GM12878 (cell line): ENCODE measurements at regions not wholly inside any gene's neighbourhood (a gene's known extent, or its start where the extent isn't known, plus 50 kb on each side); places are given as distances from the start of the nearest gene placed in this dataset.

Experiments used
- ATAC-seq: fragments of 200-7000 bp; cut with Tn5 transposase; 3 replicates; pipeline ENCODE4 v1.9.1; 2020; ENCODE audit warnings: mild to moderate bottlenecking, moderate library complexity
- BruUV-seq: library from RNA; stranded (reverse); fragments of 400-500 nt; replicated peaks from 2 replicates; lab custom pipeline; 2021; lab: Mats Ljungman, UMichigan
- CTCF ChIA-PET: fragments of 300-600 bp; sonication (Branson Sonifier 250); formaldehyde crosslinking; extraction: SDS; loops from one replicate; lab custom pipeline; 2021; ENCODE audit warnings: inconsistent platforms; lab: Yijun Ruan, JAX
- POLR2A ChIA-PET: fragments of 350-600 bp; formaldehyde crosslinking; extraction: SDS; loops from one replicate; lab custom pipeline; 2021; ENCODE audit warnings: inconsistent platforms; lab: Charles Lee
- RAD21 ChIA-PET: fragments of 300-600 bp; sonication (Branson Sonifier 250); formaldehyde crosslinking; loops from one replicate; lab custom pipeline; 2023; ENCODE audit warnings: antibody characterized with exemption; ENCODE audit not compliant: unreplicated experiment; lab: Charles Lee
- SMC1A ChIA-PET: fragments of 300-600 bp; sonication (Branson Sonifier 250); formaldehyde crosslinking; loops from one replicate; lab custom pipeline; 2023; ENCODE audit not compliant: unreplicated experiment, uncharacterized antibody; lab: Charles Lee
- DNase-seq: peaks from one replicate; pipeline ENCODE4 v3.0.0-alpha.2; 2011; ENCODE audit warnings: low read depth, low spot score
- FAIRE-seq: peaks from 3 replicates; lab custom pipeline; 2011; peaks lifted over from hg19 to GRCh38; lab: Jason Lieb, UNC
- H2AFZ ChIP-seq: 2 replicates; pipeline ENCODE4 v1.6.0; 2011; ENCODE audit warnings: low read depth, low read length, control low read depth; ENCODE audit not compliant: control insufficient read depth
- H3K27ac ChIP-seq: 2 replicates; pipeline ENCODE4 v1.5.1; 2011; ENCODE audit warnings: control low read depth; ENCODE audit not compliant: control insufficient read depth, insufficient read depth
- H3K27me3 ChIP-seq, 2 experiments: replicated peaks in 1 of 2; 2 replicates each; pipeline versions ENCODE4 v1.6.0 to v1.6.1; 2011; ENCODE audit warnings: low read length in 1 of 2; ENCODE audit not compliant: control insufficient read depth in 2 of 2, insufficient read depth in 2 of 2
- H3K36me3 ChIP-seq, 2 experiments: 2 replicates each; pipeline ENCODE4 v1.5.1; 2011; ENCODE audit warnings: low read length in 1 of 2; ENCODE audit not compliant: control insufficient read depth in 2 of 2, insufficient read depth in 2 of 2
- H3K4me1 ChIP-seq: 2 replicates; pipeline ENCODE4 v1.6.1; 2011; ENCODE audit warnings: mild to moderate bottlenecking, low read length, moderate library complexity, mixed read lengths; ENCODE audit not compliant: control insufficient read depth, insufficient read depth
- H3K4me2 ChIP-seq: 2 replicates; pipeline ENCODE4 v1.6.0; 2011; ENCODE audit warnings: control low read depth; ENCODE audit not compliant: control insufficient read depth, insufficient read depth
- H3K4me3 ChIP-seq: fragments of 200-600 bp; sonication (generic); 2 replicates; pipeline ENCODE4 v1.5.1; 2016
- H3K79me2 ChIP-seq: 2 replicates; pipeline ENCODE4 v1.6.0; 2011; ENCODE audit warnings: low read length; ENCODE audit not compliant: control insufficient read depth, insufficient read depth
- H3K9ac ChIP-seq: 2 replicates; pipeline ENCODE4 v1.8.0; 2011; ENCODE audit warnings: low read length, control low read depth, mixed read lengths; ENCODE audit not compliant: control insufficient read depth, insufficient read depth
- H3K9me3 ChIP-seq: replicated peaks from 3 replicates; pipeline ENCODE4 v1.5.1; 2011; ENCODE audit warnings: mild to moderate bottlenecking, low read length; ENCODE audit not compliant: control insufficient read depth, insufficient read depth
- H4K20me1 ChIP-seq: 2 replicates; pipeline ENCODE4 v1.6.0; 2011; ENCODE audit not compliant: control insufficient read depth, insufficient read depth
- ATF7 ChIP-seq: fragments of 450-650 bp; IDR thresholded peaks from 2 replicates; pipeline ENCODE4 v1.6.1; 2016; ENCODE audit warnings: low read depth, mild to moderate bottlenecking
- CEBPZ ChIP-seq: fragments of 150-350 bp; IDR thresholded peaks from 2 replicates; pipeline ENCODE4 v1.6.1; 2016; ENCODE audit warnings: low read depth, low read length
- MLLT1 ChIP-seq: fragments of 450-650 bp; IDR thresholded peaks from 2 replicates; pipeline ENCODE4 v1.6.1; 2016; ENCODE audit warnings: mild to moderate bottlenecking
- MYB ChIP-seq: fragments of 150-350 bp; IDR thresholded peaks from 2 replicates; pipeline ENCODE4 v1.6.1; 2014; ENCODE audit warnings: mild to moderate bottlenecking, low read depth, low read length, borderline replicate concordance
- NFIC ChIP-seq: IDR thresholded peaks from 2 replicates; pipeline ENCODE4 v1.6.1; 2012; ENCODE audit warnings: low read depth, mild to moderate bottlenecking, inconsistent platforms, low read length, moderate library complexity
- RAD21 ChIP-seq: IDR thresholded peaks from 2 replicates; pipeline ENCODE4 v1.6.1; 2011; ENCODE audit warnings: mild to moderate bottlenecking, low read depth, low read length, moderate library complexity; ENCODE audit not compliant: insufficient read depth
- RUNX3 ChIP-seq: IDR thresholded peaks from 2 replicates; pipeline ENCODE4 v1.6.1; 2012; ENCODE audit warnings: low read length, inconsistent platforms
- TCF12 ChIP-seq: IDR thresholded peaks from 2 replicates; pipeline ENCODE4 v1.6.1; 2011; ENCODE audit warnings: low read depth, mild to moderate bottlenecking, low read length
- TCF7 ChIP-seq: IDR thresholded peaks from 2 replicates; pipeline ENCODE4 v1.6.1; 2014; ENCODE audit warnings: antibody characterized with exemption, borderline replicate concordance
- in situ Hi-C: fragments of 300-500 bp; cut with MboI; formaldehyde crosslinking; loops from 9 replicates; pipeline ENCODE4 v1.14.3; 2018; ENCODE audit warnings: mixed read lengths
- intact Hi-C: fragments of 100-400 bp; cut with micrococcal nuclease; formaldehyde crosslinking; loops from one replicate; pipeline ENCODE4 v1.14.2; 2022; ENCODE audit not compliant: unreplicated experiment
- TF ChIP-seq, protein P1 (sequence below): fragments of 450-650 bp; IDR thresholded peaks from 2 replicates; pipeline ENCODE4 v1.6.1; 2017; ENCODE audit warnings: antibody characterized with exemption, mild to moderate bottlenecking, moderate library complexity
- TF ChIP-seq, protein P2 (sequence below): fragments of 450-650 bp; IDR thresholded peaks from 2 replicates; pipeline ENCODE4 v1.6.1; 2017; ENCODE audit warnings: low read depth, mild to moderate bottlenecking, moderate library complexity
- TF ChIP-seq, protein P3 (sequence below): fragments of 450-650 bp; IDR thresholded peaks from 2 replicates; pipeline ENCODE4 v1.6.1; 2018; ENCODE audit warnings: mild to moderate bottlenecking, low read depth, moderate library complexity; ENCODE audit not compliant: partially characterized antibody

- FAIRE-seq (no peak), ATAC-seq (no peak), DNase-seq (no peak)
- no TSS peak for BruUV-seq
- Histone ChIP-seq H3K79me2 (no peaks in the 10 kb centered on the region), H3K4me2 (no peak overlapping the region), H3K4me1 (no peaks in the 10 kb centered on the region), H3K36me3 (no peaks in the 10 kb centered on the region), H4K20me1 (no peaks in the 10 kb centered on the region), H3K4me3 (no peak overlapping the region), H3K27ac (no peak overlapping the region), H3K27me3 (no peaks in the 10 kb centered on the region), H3K9me3 (no peaks in the 10 kb centered on the region; the same call in 2 of the 3 replicates), H3K9ac (no peak overlapping the region), H2AFZ (no peak overlapping the region)
- in situ Hi-C loops (no loop called here), intact Hi-C loops (no loop called here)
- ChIA-PET SMC1A (no interaction called here), POLR2A (no interaction called here), RAD21 (no interaction called here), CTCF (no interaction called here)
- no peak for TF ChIP-seq ATF7
- no peak for TF ChIP-seq MYB
- no peak for TF ChIP-seq TCF12
- TF ChIP-seq, protein P1, sequence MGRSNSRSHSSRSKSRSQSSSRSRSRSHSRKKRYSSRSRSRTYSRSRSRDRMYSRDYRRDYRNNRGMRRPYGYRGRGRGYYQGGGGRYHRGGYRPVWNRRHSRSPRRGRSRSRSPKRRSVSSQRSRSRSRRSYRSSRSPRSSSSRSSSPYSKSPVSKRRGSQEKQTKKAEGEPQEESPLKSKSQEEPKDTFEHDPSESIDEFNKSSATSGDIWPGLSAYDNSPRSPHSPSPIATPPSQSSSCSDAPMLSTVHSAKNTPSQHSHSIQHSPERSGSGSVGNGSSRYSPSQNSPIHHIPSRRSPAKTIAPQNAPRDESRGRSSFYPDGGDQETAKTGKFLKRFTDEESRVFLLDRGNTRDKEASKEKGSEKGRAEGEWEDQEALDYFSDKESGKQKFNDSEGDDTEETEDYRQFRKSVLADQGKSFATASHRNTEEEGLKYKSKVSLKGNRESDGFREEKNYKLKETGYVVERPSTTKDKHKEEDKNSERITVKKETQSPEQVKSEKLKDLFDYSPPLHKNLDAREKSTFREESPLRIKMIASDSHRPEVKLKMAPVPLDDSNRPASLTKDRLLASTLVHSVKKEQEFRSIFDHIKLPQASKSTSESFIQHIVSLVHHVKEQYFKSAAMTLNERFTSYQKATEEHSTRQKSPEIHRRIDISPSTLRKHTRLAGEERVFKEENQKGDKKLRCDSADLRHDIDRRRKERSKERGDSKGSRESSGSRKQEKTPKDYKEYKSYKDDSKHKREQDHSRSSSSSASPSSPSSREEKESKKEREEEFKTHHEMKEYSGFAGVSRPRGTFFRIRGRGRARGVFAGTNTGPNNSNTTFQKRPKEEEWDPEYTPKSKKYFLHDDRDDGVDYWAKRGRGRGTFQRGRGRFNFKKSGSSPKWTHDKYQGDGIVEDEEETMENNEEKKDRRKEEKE, result no peak
- TF ChIP-seq, protein P2, sequence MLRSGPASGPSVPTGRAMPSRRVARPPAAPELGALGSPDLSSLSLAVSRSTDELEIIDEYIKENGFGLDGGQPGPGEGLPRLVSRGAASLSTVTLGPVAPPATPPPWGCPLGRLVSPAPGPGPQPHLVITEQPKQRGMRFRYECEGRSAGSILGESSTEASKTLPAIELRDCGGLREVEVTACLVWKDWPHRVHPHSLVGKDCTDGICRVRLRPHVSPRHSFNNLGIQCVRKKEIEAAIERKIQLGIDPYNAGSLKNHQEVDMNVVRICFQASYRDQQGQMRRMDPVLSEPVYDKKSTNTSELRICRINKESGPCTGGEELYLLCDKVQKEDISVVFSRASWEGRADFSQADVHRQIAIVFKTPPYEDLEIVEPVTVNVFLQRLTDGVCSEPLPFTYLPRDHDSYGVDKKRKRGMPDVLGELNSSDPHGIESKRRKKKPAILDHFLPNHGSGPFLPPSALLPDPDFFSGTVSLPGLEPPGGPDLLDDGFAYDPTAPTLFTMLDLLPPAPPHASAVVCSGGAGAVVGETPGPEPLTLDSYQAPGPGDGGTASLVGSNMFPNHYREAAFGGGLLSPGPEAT, result no peak
- TF ChIP-seq, protein P3, sequence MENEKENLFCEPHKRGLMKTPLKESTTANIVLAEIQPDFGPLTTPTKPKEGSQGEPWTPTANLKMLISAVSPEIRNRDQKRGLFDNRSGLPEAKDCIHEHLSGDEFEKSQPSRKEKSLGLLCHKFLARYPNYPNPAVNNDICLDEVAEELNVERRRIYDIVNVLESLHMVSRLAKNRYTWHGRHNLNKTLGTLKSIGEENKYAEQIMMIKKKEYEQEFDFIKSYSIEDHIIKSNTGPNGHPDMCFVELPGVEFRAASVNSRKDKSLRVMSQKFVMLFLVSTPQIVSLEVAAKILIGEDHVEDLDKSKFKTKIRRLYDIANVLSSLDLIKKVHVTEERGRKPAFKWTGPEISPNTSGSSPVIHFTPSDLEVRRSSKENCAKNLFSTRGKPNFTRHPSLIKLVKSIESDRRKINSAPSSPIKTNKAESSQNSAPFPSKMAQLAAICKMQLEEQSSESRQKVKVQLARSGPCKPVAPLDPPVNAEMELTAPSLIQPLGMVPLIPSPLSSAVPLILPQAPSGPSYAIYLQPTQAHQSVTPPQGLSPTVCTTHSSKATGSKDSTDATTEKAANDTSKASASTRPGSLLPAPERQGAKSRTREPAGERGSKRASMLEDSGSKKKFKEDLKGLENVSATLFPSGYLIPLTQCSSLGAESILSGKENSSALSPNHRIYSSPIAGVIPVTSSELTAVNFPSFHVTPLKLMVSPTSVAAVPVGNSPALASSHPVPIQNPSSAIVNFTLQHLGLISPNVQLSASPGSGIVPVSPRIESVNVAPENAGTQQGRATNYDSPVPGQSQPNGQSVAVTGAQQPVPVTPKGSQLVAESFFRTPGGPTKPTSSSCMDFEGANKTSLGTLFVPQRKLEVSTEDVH, result no peak
- no peak for TF ChIP-seq CEBPZ
- no peak for TF ChIP-seq RUNX3
- no peak for TF ChIP-seq TCF7
- no peak for TF ChIP-seq NFIC
- no peak for TF ChIP-seq MLLT1
- no peak for TF ChIP-seq RAD21
Observed at GRCh38 chr3:31270010-31270409, 262.7 kb upstream of the STT3B start.
